HCT116 (cell line): ENCODE measurements at regions not wholly inside any gene's neighbourhood (a gene's known extent, or its start where the extent isn't known, plus 50 kb on each side); places are given as distances from the start of the nearest gene placed in this dataset.

Experiments used
- ATAC-seq: fragments of 200-7000 bp; cut with Tn5 transposase; 2 replicates; pipeline ENCODE4 v1.9.1; 2020; ENCODE audit warnings: mild to moderate bottlenecking, moderate library complexity
- BruUV-seq: library from RNA; stranded (reverse); fragments of 400-500 nt; replicated peaks from 2 replicates; lab custom pipeline; 2021; lab: Mats Ljungman, UMichigan
- CTCF ChIA-PET: fragments of 300-600 bp; sonication (Branson Sonifier 250); formaldehyde crosslinking; loops from one replicate; lab custom pipeline; 2021; ENCODE audit warnings: antibody characterized with exemption; lab: Charles Lee
- POLR2A ChIA-PET: fragments of 300-600, 350-600 bp; sonication (Branson Sonifier 250); formaldehyde crosslinking; loops from one replicate; lab custom pipeline; 2021; ENCODE audit warnings: antibody characterized with exemption; lab: Charles Lee
- RAD21 ChIA-PET, 2 experiments: fragments of 300-600 bp; sonication (Branson Sonifier 250); formaldehyde crosslinking; loops; one replicate each; lab custom pipeline; 2023; ENCODE audit warnings: low total read pairs in 2 of 2; ENCODE audit not compliant: uncharacterized antibody in 2 of 2, unreplicated experiment in 2 of 2, low non-redundant PET in 1 of 2; lab: Charles Lee
- DNase-seq: peaks from one replicate; pipeline ENCODE4 v3.0.0-alpha.2; 2010; ENCODE audit warnings: low read depth, low spot score
- H2AFZ ChIP-seq: fragments of 200-600 bp; shearing (Covaris generic), sonication (generic); 2 replicates; pipeline ENCODE4 v1.6.1; 2017; ENCODE audit warnings: low read depth, mixed run types, mixed read lengths, antibody characterized with exemption, low read length; ENCODE audit not compliant: poor library complexity, severe bottlenecking
- H3K27ac ChIP-seq: 2 replicates; pipeline ENCODE4 v1.5.1; 2012; ENCODE audit warnings: low read depth, low read length
- H3K27me3 ChIP-seq: fragments of 200-600 bp; sonication (generic); 2 replicates; pipeline ENCODE4 v1.6.1; 2016; ENCODE audit warnings: mixed run types, low read length, mixed read lengths; ENCODE audit not compliant: insufficient read depth
- H3K36me3 ChIP-seq, 2 experiments: fragments of 200-500 bp in 1 of 2; fragments of 200-600 bp in 1 of 2; sonication (Bioruptor generic) in 1 of 2; sonication (generic) in 1 of 2; 2 replicates each; pipeline versions ENCODE4 v1.5.1 to v1.6.1; 2014 to 2016; ENCODE audit warnings: low read length in 2 of 2, inconsistent platforms in 1 of 2, mixed read lengths in 1 of 2, mixed run types in 1 of 2; ENCODE audit not compliant: insufficient read depth in 2 of 2, control insufficient read depth in 1 of 2
- H3K4me1 ChIP-seq, 2 experiments: fragments of 200-600 bp in 1 of 2; sonication (generic) in 1 of 2; 2 replicates each; pipeline versions ENCODE4 v1.5.1 to v1.6.1; 2012 to 2017; ENCODE audit warnings: low read length in 2 of 2, inconsistent platforms in 1 of 2, mild to moderate bottlenecking in 1 of 2, mixed read lengths in 1 of 2, mixed run types in 1 of 2, moderate library complexity in 1 of 2; ENCODE audit not compliant: insufficient read depth in 2 of 2, control insufficient read depth in 1 of 2
- H3K4me2 ChIP-seq: fragments of 200-600 bp; sonication (generic); 2 replicates; pipeline ENCODE4 v1.6.1; 2017; ENCODE audit warnings: mixed run types, low read length, mixed read lengths
- H3K4me3 ChIP-seq, 2 experiments: fragments of 200-600 bp in 1 of 2; sonication (generic) in 1 of 2; replicated peaks in 1 of 2; 2 replicates each; pipeline ENCODE4 v1.5.1; 2011 to 2016; ENCODE audit warnings: low read length in 2 of 2, control low read depth in 1 of 2, low read depth in 1 of 2, mild to moderate bottlenecking in 1 of 2, mixed read lengths in 1 of 2, mixed run types in 1 of 2
- H3K79me2 ChIP-seq: fragments of 200-600 bp; sonication (generic); 2 replicates; pipeline ENCODE4 v1.6.1; 2017; ENCODE audit warnings: mild to moderate bottlenecking, mixed run types, low read length, moderate library complexity, mixed read lengths; ENCODE audit not compliant: insufficient read depth
- H3K9ac ChIP-seq: fragments of 200-600 bp; sonication (generic); 2 replicates; pipeline ENCODE4 v1.6.1; 2016; ENCODE audit warnings: low read length, mixed read lengths
- H3K9me2 ChIP-seq: fragments of 200-600 bp; sonication (generic), shearing (Covaris generic); 2 replicates; pipeline ENCODE4 v1.6.1; 2017; ENCODE audit warnings: mixed run types, mild to moderate bottlenecking, moderate library complexity; ENCODE audit not compliant: insufficient read depth
- H3K9me3 ChIP-seq, 2 experiments: fragments of 200-500 bp in 1 of 2; fragments of 200-600 bp in 1 of 2; sonication (Bioruptor generic) in 1 of 2; sonication (generic) in 1 of 2; 2 replicates each; pipeline ENCODE4 v1.6.1; 2014 to 2017; ENCODE audit warnings: low read length in 2 of 2, mixed read lengths in 2 of 2, inconsistent platforms in 1 of 2, low read depth in 1 of 2, mild to moderate bottlenecking in 1 of 2, mixed run types in 1 of 2, moderate library complexity in 1 of 2; ENCODE audit not compliant: control insufficient read depth in 1 of 2, insufficient read depth in 1 of 2
- H4K20me1 ChIP-seq: fragments of 200-600 bp; sonication (generic), shearing (Covaris generic); 2 replicates; pipeline ENCODE4 v1.6.1; 2017; ENCODE audit warnings: mixed run types, mild to moderate bottlenecking, moderate library complexity; ENCODE audit not compliant: insufficient read depth
- EGR1 ChIP-seq: IDR thresholded peaks from 2 replicates; pipeline ENCODE4 v1.6.1; 2012; ENCODE audit warnings: low read depth
- EZH2phosphoT487 ChIP-seq: fragments of 200-600 bp; IDR thresholded peaks from 2 replicates; pipeline ENCODE4 v1.6.1; 2018; ENCODE audit warnings: antibody characterized with exemption, borderline replicate concordance
- JUND ChIP-seq: IDR thresholded peaks from 2 replicates; pipeline ENCODE4 v1.6.1; 2012
- POLR2A ChIP-seq: IDR thresholded peaks from 2 replicates; pipeline ENCODE4 v1.7.0; 2011; ENCODE audit warnings: borderline replicate concordance; ENCODE audit not compliant: insufficient read depth, insufficient read length; ENCODE audit errors: extremely low read depth
- SIN3A ChIP-seq: IDR thresholded peaks from 2 replicates; pipeline ENCODE4 v1.6.1; 2012; ENCODE audit warnings: low read depth
- SP1 ChIP-seq: IDR thresholded peaks from 2 replicates; pipeline ENCODE4 v1.6.1; 2012; ENCODE audit warnings: low read depth
- SRF ChIP-seq: IDR thresholded peaks from 2 replicates; pipeline ENCODE4 v1.6.1; 2012; ENCODE audit warnings: low read depth
- TCF7L2 ChIP-seq: IDR thresholded peaks from 2 replicates; pipeline ENCODE4 v1.7.0; 2011; ENCODE audit warnings: borderline replicate concordance, inconsistent platforms; ENCODE audit not compliant: insufficient read depth, insufficient read length; ENCODE audit errors: extremely low read depth
- YY1 ChIP-seq: IDR thresholded peaks from 2 replicates; pipeline ENCODE4 v1.6.1; 2011; ENCODE audit warnings: low read length, low read depth, moderate library complexity, mild to moderate bottlenecking; ENCODE audit not compliant: insufficient replicate concordance; ENCODE audit errors: extremely low read depth
- intact Hi-C: fragments of 100-400 bp; cut with micrococcal nuclease; formaldehyde crosslinking; loops from 2 replicates; pipeline ENCODE4 v1.10.0; 2022
- TF ChIP-seq, protein P1 (sequence below): IDR thresholded peaks from 2 replicates; pipeline ENCODE4 v1.6.1; 2012
- TF ChIP-seq, protein P2 (sequence below): IDR thresholded peaks from 2 replicates; pipeline ENCODE4 v1.6.1; 2011; ENCODE audit warnings: mild to moderate bottlenecking, low read length, moderate library complexity; ENCODE audit not compliant: insufficient replicate concordance; ENCODE audit errors: extremely low read depth

DNA sequence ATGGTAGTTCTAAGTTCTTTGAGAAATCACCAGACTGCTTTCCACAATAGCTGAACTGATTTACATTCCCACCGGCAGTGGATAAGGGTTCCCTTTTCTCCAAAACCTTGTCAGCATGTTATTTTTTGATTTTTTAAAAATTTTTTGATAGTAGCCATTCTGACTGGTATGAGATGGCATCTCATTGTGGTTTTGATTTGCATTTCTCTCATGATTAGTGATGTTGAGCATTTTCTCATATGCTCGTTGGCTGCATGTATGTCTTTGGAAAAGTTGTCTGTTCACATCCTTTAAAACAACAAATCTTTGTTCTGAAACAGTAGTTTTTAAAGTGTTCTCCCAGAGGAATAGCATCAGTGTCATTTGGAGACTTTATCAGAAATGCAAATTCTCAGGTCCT, 77.5 kb upstream of the POMP start:
- ChIA-PET RAD21 (no interaction called here), POLR2A (no interaction called here), CTCF (no interaction called here)
- ATAC-seq (no peak), DNase-seq (no peak)
- no peak overlapping the region for H3K4me2 ChIP-seq
- H3K9me3 ChIP-seq, result no peaks in the 10 kb centered on the region
- no TSS peak for BruUV-seq
- no peak overlapping the region for H3K4me3 ChIP-seq
- TF ChIP-seq, protein P1, sequence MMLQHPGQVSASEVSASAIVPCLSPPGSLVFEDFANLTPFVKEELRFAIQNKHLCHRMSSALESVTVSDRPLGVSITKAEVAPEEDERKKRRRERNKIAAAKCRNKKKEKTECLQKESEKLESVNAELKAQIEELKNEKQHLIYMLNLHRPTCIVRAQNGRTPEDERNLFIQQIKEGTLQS, result no peak
- no peak for TF ChIP-seq SIN3A
- no peak for TF ChIP-seq JUND
- TF ChIP-seq SRF, result no peak
- TF ChIP-seq EGR1, result no peak
- TF ChIP-seq POLR2A, result no peak
- no peak for TF ChIP-seq TCF7L2
- TF ChIP-seq YY1, result no peak
- TF ChIP-seq, protein P2, sequence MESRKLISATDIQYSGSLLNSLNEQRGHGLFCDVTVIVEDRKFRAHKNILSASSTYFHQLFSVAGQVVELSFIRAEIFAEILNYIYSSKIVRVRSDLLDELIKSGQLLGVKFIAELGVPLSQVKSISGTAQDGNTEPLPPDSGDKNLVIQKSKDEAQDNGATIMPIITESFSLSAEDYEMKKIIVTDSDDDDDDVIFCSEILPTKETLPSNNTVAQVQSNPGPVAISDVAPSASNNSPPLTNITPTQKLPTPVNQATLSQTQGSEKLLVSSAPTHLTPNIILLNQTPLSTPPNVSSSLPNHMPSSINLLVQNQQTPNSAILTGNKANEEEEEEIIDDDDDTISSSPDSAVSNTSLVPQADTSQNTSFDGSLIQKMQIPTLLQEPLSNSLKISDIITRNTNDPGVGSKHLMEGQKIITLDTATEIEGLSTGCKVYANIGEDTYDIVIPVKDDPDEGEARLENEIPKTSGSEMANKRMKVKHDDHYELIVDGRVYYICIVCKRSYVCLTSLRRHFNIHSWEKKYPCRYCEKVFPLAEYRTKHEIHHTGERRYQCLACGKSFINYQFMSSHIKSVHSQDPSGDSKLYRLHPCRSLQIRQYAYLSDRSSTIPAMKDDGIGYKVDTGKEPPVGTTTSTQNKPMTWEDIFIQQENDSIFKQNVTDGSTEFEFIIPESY, result no peak
- no peak for TF ChIP-seq EZH2phosphoT487
- no peak for TF ChIP-seq SP1
- no peaks in the 10 kb centered on the region for H3K36me3 ChIP-seq
- H3K79me2 ChIP-seq, result no peaks in the 10 kb centered on the region
- intact Hi-C loops, result no loop called here
- H3K27ac ChIP-seq, result no peak overlapping the region
- H3K9me2 ChIP-seq, result no peaks in the 10 kb centered on the region
- H3K27me3 ChIP-seq, result no peaks in the 10 kb centered on the region
- no peak overlapping the region for H3K9ac ChIP-seq
- H3K4me1 ChIP-seq, result no peaks in the 10 kb centered on the region
- no peaks in the 10 kb centered on the region for H4K20me1 ChIP-seq
- no peak overlapping the region for H2AFZ ChIP-seq
